HepG2 (cell line): ENCODE measurements at regions not wholly inside any gene's neighbourhood (a gene's known extent, or its start where the extent isn't known, plus 50 kb on each side); places are given as distances from the start of the nearest gene placed in this dataset.

Experiments
- ATAC-seq: fragments of 200-7000 bp; cut with Tn5 transposase; 3 replicates; pipeline ENCODE4 v1.9.1; 2020; ENCODE audit warnings: mild to moderate bottlenecking, moderate library complexity
- BruUV-seq: library from RNA; stranded (reverse); fragments of 400-500 nt; replicated peaks from 2 replicates; lab custom pipeline; 2021; lab: Mats Ljungman, UMichigan
- CTCF ChIA-PET: fragments of 300-600 bp; formaldehyde crosslinking; extraction: SDS; loops from one replicate; lab custom pipeline; 2021; ENCODE audit warnings: low total read pairs, inconsistent platforms, low intra/inter-chr PET ratio; lab: Yijun Ruan, JAX
- POLR2A ChIA-PET: fragments of 350-600 bp; sonication (Branson Sonifier 250); formaldehyde crosslinking; loops from one replicate; lab custom pipeline; 2020; ENCODE audit warnings: antibody characterized with exemption, inconsistent platforms; lab: Yijun Ruan, JAX
- DNase-seq: peaks from one replicate; pipeline ENCODE4 v3.0.0-alpha.2; 2015; ENCODE audit warnings: low spot score
- FAIRE-seq: peaks from 3 replicates; lab custom pipeline; 2011; peaks lifted over from hg19 to GRCh38; lab: Jason Lieb, UNC
- H2AFZ ChIP-seq: one replicate; pipeline ENCODE4 v1.6.1; 2011; ENCODE audit warnings: low read length, inconsistent platforms
- H3K27ac ChIP-seq: fragments of 300-600 bp; 3 replicates; pipeline ENCODE4 v1.8.0; 2011; ENCODE audit warnings: mixed run types, mild to moderate bottlenecking, mixed read lengths, low read length, inconsistent platforms; ENCODE audit not compliant: insufficient read depth; ENCODE audit errors: extremely low read length
- H3K27me3 ChIP-seq, 2 experiments: fragments of 200-600 bp in 1 of 2; 2 replicates in 1 of 2; 3 replicates in 1 of 2; pipeline versions ENCODE4 v1.6.0 to v1.8.0; 2011; ENCODE audit warnings: low read length in 2 of 2, mild to moderate bottlenecking in 2 of 2, moderate library complexity in 2 of 2, inconsistent platforms in 1 of 2; ENCODE audit not compliant: insufficient read depth in 2 of 2, control insufficient read depth in 1 of 2
- H3K36me3 ChIP-seq, 2 experiments: fragments of 200-600 bp in 1 of 2; replicated peaks in 1 of 2; 2 replicates in 1 of 2; 3 replicates in 1 of 2; pipeline versions ENCODE4 v1.5.1 to v1.8.0; 2011; ENCODE audit warnings: low read length in 2 of 2, inconsistent platforms in 1 of 2; ENCODE audit not compliant: insufficient read depth in 2 of 2, control insufficient read depth in 1 of 2
- H3K4me1 ChIP-seq: 2 replicates; pipeline ENCODE4 v1.5.1; 2012; ENCODE audit warnings: low read length, inconsistent platforms; ENCODE audit not compliant: insufficient read depth
- H3K4me2 ChIP-seq: 2 replicates; pipeline ENCODE4 v1.6.0; 2011; ENCODE audit warnings: low read depth, low read length, inconsistent platforms
- H3K4me3 ChIP-seq, 3 experiments: fragments of 200-600 bp in 1 of 3; sonication (generic), shearing (Covaris generic) in 1 of 3; replicated peaks in 1 of 3; 2 replicates each; pipeline ENCODE4 v1.5.1; 2011 to 2016; ENCODE audit warnings: low read length in 3 of 3, inconsistent platforms in 2 of 3, low read depth in 2 of 3, mild to moderate bottlenecking in 2 of 3, control low read depth in 1 of 3, mixed read lengths in 1 of 3; ENCODE audit not compliant: insufficient read depth in 1 of 3
- H3K79me2 ChIP-seq: one replicate; pipeline ENCODE4 v1.6.1; 2011; ENCODE audit warnings: low read length, inconsistent platforms; ENCODE audit not compliant: insufficient read depth
- H3K9ac ChIP-seq: 2 replicates; pipeline ENCODE4 v1.6.0; 2011; ENCODE audit warnings: mild to moderate bottlenecking, low read depth, low read length, inconsistent platforms; ENCODE audit not compliant: insufficient read depth
- H3K9me3 ChIP-seq: 2 replicates; pipeline ENCODE4 v1.5.1; 2012; ENCODE audit warnings: mild to moderate bottlenecking, low read length
- H4K20me1 ChIP-seq: 2 replicates; pipeline ENCODE4 v1.6.0; 2011; ENCODE audit warnings: inconsistent platforms, mild to moderate bottlenecking, low read length, moderate library complexity; ENCODE audit not compliant: insufficient read depth
- CBX2 ChIP-seq, 2 experiments: fragments of 200-600 bp in 1 of 2; sonication (generic); formaldehyde crosslinking in 1 of 2; IDR thresholded peaks; 2 replicates each; pipeline versions ENCODE4 v1.7.0 to v1.8.1; 2018 to 2022; ENCODE audit warnings: low read depth in 2 of 2, low read length in 1 of 2, mild to moderate bottlenecking in 1 of 2, missing genetic modification reagents in 1 of 2
- CEBPB ChIP-seq: IDR thresholded peaks from 2 replicates; pipeline ENCODE4 v1.6.1; 2011; ENCODE audit warnings: low read depth, low read length, improper control_type of control experiment, borderline replicate concordance
- ELF3 ChIP-seq: IDR thresholded peaks from 2 replicates; pipeline ENCODE4 v1.6.1; 2016; ENCODE audit warnings: missing genetic modification reagents, missing compliant biosample characterization
- FOXK2 ChIP-seq: fragments of 450-650 bp; IDR thresholded peaks from 2 replicates; pipeline ENCODE4 v1.6.1; 2016
- KAT2B ChIP-seq: fragments of 150-350 bp; IDR thresholded peaks from 2 replicates; pipeline ENCODE4 v1.6.1; 2014; ENCODE audit warnings: low read depth, low read length, borderline replicate concordance
- NFRKB ChIP-seq: fragments of 450-650 bp; IDR thresholded peaks from 2 replicates; pipeline ENCODE4 v1.6.1; 2017
- PLSCR1 ChIP-seq: sonication (generic); formaldehyde crosslinking; IDR thresholded peaks from 2 replicates; pipeline ENCODE4 v1.5.0; 2020; ENCODE audit warnings: missing genetic modification reagents, mild to moderate bottlenecking, borderline replicate concordance
- SALL2 ChIP-seq: sonication (generic); formaldehyde crosslinking; IDR thresholded peaks from 2 replicates; pipeline ENCODE4 v1.8.1; 2023; ENCODE audit warnings: mild to moderate bottlenecking, missing genetic modification reagents, inconsistent platforms
- SATB2 ChIP-seq: sonication (generic); formaldehyde crosslinking; IDR thresholded peaks from 2 replicates; pipeline ENCODE4 v1.5.0; 2020; ENCODE audit warnings: missing genetic modification reagents
- SMARCC2 ChIP-seq: fragments of 450-650 bp; IDR thresholded peaks from 2 replicates; pipeline ENCODE4 v1.6.1; 2017; ENCODE audit warnings: antibody characterized with exemption, mild to moderate bottlenecking
- ZNF143 ChIP-seq: sonication (generic); formaldehyde crosslinking; IDR thresholded peaks from 2 replicates; pipeline ENCODE4 v1.4.0; 2020; ENCODE audit warnings: missing genetic modification reagents
- ZNF180 ChIP-seq: sonication (generic); formaldehyde crosslinking; IDR thresholded peaks from 2 replicates; pipeline ENCODE4 v1.4.0; 2020; ENCODE audit warnings: low read depth, missing genetic modification reagents, borderline replicate concordance
- ZSCAN25 ChIP-seq: sonication (generic); formaldehyde crosslinking; IDR thresholded peaks from 2 replicates; pipeline ENCODE4 v1.8.0; 2022; ENCODE audit warnings: mild to moderate bottlenecking, missing genetic modification reagents
- WGBS: methylation state at CpG from one replicate; pipeline ENCODE4 v1.1.6; 2017; ENCODE audit warnings: low lambda C conversion rate; 5-methylcytosine and 5-hydroxymethylcytosine counted together
- in situ Hi-C: cut with HindIII; loops from 2 replicates; pipeline ENCODE4 v1.10.0; 2017; ENCODE audit warnings: low pct_unique_long_range_greater_than_20kb; ENCODE audit not compliant: extremely low pct_ligation_motif_present
- intact Hi-C: fragments of 100-400 bp; cut with micrococcal nuclease; formaldehyde crosslinking; loops from one replicate; pipeline ENCODE4 v1.10.0; 2022; ENCODE audit not compliant: unreplicated experiment

- TF ChIP-seq NFRKB: no peak
- no peak for TF ChIP-seq KAT2B
- TF ChIP-seq SATB2 (CRISPR knock-in tag): no peak
- TF ChIP-seq FOXK2: no peak
- TF ChIP-seq ZNF143: no peak
- no peak for TF ChIP-seq CBX2 (IDR thresholded peaks at IDR 0.05; ENCODE audit: low read depth, low read length)
- no peak for TF ChIP-seq CBX2 (CRISPR knock-in tag; IDR thresholded peaks at IDR 0.05; ENCODE audit: low read depth)
- no peak for TF ChIP-seq ZSCAN25
- TF ChIP-seq CEBPB: no peak
- no peak for TF ChIP-seq SALL2 (CRISPR knock-in tag)
- TF ChIP-seq ELF3 (CRISPR knock-in tag): no peak
- TF ChIP-seq SMARCC2: no peak
- TF ChIP-seq ZNF180 (CRISPR knock-in tag): no peak
- TF ChIP-seq PLSCR1 (CRISPR knock-in tag): no peak
- H3K4me1 ChIP-seq: no peaks in the 10 kb centered on the region
- H3K4me2 ChIP-seq: no peak overlapping the region
- H3K9me3 ChIP-seq: peaks cover 75% of the 10 kb centered on the region
- H3K9ac ChIP-seq: no peak overlapping the region
- ChIA-PET POLR2A (no interaction called here), CTCF (no interaction called here)
- intact Hi-C loops: no loop called here
- no peaks in the 10 kb centered on the region for H3K36me3 ChIP-seq
- in situ Hi-C loops: no loop called here
- no peak overlapping the region for H3K4me3 ChIP-seq
- no TSS peak for BruUV-seq
- no peak overlapping the region for H3K27ac ChIP-seq
- no peaks in the 10 kb centered on the region for H3K27me3 ChIP-seq
- H4K20me1 ChIP-seq: no peaks in the 10 kb centered on the region
- ATAC-seq (no peak), FAIRE-seq (no peak), DNase-seq (no peak)
- no peak overlapping the region for H2AFZ ChIP-seq
- H3K79me2 ChIP-seq: no peaks in the 10 kb centered on the region
- WGBS: 0% methylated on average over 1 of the region's 4 CpGs
These were observed 67.2 kb downstream of the UQCRFS1 start for GRCh38 chr19:29145756-29146155.
